HG03045 (cell line): ENCODE measurements at regions not wholly inside any gene's neighbourhood (a gene's known extent, or its start where the extent isn't known, plus 50 kb on each side); places are given as distances from the start of the nearest gene placed in this dataset.
"Not testable (repeated sequence)": the region's sequence is repeated elsewhere in the genome, so short reads cannot be mapped to it uniquely, and the experiment has no call there.

ENCODE experiments used
- ATAC-seq: cut with Tn5 transposase; IDR thresholded peaks from one replicate; pipeline ENCODE4 v1.9.1; 2021; ENCODE audit warnings: mild to moderate bottlenecking, moderate library complexity; ENCODE audit not compliant: unreplicated experiment

DNA sequence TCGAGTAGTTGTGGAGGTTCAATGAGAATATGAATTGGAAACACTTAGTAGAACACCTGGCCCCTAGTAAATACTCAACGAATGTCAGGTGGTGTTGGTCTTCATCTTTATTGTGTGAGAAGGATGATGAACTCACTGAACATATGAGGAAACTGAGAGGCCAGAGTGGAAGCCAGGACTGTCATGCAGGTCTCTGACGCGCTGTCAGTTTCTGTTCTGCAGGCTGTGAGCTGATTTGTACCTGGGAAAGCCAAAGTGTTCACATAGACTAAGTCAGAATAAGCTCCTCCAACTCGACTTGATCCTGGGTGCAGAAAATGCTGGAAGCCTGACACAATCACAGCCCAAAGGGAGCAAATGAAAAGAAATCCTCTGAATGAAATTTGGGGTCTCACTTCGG lies 222.2 kb downstream of the LY86 start:
- ATAC-seq: no peak

DNA sequence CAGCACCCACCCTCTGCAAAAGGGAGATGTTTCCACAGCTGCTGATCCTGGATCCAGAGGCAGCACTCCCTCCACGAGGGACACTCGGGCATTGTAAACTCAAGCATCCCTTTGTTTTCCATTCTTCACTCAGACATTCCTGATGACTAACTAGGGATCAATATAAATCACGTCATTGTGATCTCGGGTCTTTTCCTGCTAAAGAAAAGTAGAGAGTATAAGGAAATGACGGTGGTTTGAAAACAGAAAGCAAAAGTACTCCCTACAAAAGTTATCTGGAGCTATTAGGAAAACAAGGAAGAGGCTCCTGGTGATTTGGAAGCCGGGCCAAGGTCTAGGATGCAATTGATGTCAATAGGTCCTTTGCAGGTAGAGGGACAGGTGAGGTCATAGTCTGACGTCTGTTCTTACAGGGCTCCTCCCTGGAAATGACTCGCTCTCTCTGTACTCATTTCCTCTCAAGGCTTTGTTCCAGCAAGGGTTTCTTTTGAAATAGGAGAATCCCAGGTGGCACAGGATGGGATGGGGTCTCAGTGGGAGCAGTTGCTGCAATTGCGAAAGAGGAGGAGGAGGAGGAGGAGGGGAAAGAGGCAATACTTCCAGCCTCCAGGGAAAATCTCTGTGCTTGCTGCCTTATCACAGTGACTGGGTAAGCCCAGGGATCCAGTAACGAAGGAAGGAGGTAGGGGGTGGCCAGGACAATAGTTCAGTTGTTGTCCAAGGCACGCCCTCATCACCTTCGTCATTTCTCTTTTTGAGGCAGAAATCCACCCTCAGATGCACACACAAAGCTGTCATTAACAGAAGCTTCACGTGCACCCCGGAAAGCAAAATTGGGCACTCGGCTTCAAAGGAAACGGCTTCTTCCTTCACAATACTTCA lies 222.8 kb downstream of the LY86 start:
- no peak for ATAC-seq

DNA sequence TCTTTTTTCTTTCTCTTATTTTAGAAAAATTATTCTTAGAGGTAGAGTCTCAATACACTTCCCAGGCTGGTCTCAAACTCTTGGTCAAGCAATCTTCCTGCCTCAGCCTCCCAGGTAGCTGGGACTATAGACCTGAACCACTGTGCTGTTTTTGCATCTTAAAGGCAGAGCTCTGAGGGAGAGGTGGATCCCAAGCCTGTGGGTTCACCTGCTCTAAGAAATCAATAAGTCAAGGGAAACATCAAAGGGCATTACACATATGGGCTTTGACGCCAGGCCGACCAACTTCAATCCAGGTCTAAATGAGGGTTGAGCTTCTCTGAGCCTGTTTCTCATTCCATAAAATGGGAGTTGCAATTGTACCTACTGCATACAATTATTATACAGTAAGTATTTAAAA lies 223.9 kb downstream of the LY86 start:
- no peak for ATAC-seq

DNA sequence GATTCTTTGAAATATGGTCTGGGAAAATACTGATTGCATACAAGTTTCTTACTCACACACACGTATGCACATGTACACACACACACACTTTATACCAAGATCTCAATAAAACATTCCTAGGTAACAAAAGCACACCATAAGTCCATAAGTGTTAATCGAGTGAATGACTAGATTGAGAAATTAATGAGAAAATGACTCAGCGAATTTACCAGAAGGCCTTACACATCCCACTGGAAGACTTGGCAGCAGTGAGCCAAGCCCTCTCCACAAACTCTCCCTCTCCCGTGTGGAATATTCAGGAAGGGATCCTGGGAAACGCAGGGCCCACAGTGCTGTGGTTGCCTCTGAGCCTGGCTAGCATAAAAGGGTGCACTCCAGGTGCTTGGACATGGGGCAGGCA lies 227.2 kb downstream of the LY86 start:
- no peak for ATAC-seq

DNA sequence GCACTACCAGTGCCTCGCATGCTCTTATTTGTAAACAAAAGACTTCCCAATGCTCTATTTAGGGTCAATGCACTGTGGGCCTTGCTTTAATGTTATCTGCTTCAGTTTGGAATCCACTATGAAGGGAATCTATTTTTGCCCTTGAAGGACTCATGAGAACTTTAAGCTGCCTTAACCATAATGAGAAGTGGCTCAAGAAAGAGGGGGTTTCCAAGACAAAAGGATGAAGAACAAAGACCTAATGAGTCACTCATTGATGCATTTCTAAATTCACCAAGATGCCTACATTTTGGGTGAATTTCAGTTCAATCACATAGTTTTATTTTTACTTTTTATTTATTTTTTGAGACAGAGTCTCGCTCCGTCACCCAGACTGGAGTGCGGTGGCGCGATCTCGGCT lies 228.2 kb downstream of the LY86 start:
- ATAC-seq: no peak

DNA sequence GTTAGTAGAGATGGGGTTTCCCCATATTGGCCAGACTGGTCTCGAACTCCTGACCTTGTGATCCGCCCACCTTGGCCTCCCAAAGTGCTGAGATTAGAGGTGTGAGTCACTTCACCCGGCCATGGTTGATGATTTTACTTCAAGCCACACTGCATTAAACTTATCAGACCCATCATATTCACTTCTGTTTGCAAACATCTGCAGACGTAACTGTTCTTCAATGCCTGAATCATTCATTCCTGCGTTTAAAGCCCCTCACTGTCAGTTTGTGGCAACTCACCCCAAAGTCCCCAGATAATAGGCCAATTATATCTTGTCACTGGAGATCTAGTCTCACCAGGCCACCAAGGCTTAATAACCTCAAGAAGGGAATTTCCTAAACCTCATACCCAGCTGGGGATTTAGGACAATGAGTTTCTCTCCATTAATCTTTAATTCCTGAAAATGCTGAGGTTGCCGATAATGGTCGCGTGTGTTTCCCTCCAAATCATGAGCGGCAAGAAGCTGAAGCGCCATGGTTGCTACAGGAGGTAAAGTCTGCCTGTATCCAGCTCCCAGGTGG lies 229.6 kb downstream of the LY86 start:
- ATAC-seq: no peak

DNA sequence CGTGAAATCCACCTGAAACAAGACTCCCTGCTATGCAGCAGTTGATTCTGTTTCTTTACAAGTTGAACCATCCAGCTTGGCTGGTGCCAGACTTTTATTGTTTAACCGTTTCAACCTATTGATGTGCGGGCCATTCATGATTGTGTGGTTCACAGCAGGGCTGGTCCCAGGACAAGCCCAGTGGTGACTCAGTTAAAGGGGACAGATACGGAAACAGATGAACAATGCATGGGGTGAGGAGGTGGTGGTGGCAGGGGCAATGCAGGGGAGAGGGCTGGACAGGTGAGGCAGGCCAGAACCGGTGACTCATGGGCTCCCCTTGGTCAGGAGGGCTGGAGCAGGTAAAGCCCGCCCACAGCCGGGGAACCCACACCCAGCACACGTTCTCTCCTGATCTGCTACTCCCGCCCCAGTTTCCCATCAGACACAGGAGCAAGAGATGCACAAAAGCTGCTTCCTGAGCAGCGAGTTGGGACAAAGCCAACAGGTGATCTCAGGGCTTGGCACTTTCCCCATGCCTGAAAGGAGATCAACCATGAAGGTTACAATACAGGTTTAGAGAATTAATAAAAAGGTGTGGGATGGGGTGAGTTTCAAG lies 232.2 kb downstream of the LY86 start:
- no peak for ATAC-seq

DNA sequence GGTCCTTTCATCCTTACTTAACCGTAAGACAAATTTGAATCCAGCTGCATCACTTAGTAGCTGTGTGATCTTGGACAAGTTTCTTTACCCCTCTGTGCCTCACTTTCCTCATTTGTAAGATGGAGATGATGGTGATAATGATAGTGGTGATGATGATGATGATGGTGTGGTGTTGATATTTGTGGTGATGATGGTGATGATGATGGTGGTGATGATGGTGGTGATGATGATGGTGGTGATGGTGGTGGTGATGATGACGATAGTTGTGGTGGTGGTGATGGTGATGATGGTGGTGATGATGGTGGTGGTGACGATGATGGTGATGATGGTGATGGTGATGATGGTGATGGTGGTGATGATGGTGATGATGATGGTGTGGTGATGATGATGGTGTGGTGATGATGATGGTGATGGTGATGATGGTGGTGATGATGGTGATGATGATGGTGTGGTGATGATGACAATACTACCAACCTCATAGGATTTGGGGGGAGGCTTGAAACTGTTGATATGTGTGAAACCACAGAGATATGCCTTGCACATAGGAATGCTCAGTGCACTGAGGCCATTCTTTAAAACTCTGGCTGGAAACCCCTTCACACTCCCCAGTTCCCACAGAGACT lies 233.2 kb downstream of the LY86 start:
- no peak for ATAC-seq

DNA sequence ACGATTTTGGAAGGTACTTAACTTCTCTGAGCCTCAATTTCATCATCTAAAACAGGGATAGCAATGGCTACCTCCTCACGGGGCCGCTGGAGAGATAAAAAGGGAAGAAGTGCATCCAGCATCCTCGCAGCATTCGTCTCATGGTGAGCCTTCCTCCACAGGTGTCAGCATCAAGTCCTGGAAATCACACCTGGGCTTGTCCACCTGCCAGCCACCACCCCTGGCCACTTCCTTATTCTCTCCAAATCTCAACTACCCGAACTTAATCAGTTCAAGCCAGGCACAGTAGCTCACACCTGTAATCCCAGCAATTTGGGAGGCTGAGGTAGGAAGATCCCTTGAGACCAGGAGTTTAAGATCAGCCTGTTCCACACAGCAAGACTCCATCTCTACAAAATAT lies 234.5 kb downstream of the LY86 start:
- ATAC-seq: no peak

DNA sequence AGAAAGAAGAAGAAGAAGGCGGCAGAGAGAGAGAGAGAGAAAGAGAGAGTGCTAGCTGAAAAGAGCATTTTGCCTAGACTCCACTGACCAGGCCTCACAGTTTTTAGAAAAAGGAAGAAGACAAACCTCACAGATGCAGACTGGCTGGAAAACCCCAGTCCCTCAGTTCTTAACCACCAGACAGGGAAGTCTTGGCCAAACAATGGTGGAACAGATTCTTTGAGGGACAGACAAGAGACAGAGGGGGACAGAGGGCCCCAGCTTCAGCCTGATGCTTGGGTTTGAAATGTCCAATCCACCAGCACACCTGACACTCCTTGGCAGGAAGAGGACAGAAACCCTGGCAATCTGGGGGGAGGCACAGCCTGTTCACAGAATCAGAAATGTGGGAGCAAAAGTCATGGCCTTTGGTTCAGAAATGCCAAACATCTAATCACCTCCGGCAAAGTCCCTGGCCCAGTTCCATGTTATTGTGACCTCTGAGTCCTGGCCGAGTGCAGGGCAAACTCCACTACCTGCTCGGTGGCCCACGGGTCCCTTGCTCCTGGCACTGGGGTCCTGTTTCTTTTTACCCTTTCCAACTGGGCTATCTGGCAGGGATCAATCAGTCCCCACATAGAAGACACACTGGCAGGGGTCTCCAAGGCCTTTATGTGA lies 235.2 kb downstream of the LY86 start:
- ATAC-seq: no peak

DNA sequence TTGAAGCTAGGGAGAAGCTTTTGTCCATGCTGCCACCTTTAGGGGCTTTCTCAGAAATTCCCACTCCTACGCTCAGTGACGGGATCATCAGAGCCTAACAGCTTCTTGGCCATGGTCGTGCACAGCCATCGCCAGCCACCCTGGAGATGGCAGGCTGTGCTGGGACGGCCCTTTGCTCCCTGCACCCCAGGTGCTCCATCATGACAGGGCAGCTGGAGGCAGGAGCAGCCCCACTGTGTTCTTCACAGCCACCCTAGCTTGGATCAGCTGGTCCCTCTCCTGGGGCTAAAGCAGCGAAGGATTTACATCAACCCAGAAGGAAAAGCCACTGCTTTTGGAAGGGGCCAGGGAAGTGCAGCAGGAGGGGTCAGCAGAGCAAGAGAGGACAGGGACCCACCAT lies 235.9 kb downstream of the LY86 start:
- no peak for ATAC-seq

DNA sequence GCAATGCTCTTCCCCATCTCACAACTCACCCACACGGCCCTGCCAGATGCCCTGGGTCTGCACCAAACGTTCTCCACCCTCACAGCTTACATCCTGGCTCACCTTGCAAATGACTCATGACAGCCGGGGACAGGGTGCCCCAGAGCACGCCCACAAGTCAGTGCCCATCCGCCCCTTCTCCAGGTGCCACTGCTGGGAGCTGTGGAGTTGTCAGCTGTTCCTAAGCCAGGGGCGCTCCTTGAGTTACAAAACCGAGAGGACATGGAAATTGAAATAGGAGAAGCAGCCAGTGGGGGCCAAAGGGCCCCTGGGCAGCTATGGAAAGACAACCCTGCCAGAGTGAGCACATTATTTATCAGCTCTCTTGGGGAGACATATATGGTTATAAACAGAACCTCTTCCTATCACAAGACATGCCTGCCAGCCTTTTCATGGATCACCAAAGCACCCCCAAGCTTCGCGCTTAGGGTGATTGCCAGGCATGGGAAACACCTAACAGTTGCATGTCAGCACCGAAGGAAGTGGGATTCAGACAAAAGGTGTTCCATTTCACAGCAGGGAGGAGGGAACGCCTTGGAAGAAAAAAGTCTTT lies 236.8 kb downstream of the LY86 start:
- no peak for ATAC-seq

DNA sequence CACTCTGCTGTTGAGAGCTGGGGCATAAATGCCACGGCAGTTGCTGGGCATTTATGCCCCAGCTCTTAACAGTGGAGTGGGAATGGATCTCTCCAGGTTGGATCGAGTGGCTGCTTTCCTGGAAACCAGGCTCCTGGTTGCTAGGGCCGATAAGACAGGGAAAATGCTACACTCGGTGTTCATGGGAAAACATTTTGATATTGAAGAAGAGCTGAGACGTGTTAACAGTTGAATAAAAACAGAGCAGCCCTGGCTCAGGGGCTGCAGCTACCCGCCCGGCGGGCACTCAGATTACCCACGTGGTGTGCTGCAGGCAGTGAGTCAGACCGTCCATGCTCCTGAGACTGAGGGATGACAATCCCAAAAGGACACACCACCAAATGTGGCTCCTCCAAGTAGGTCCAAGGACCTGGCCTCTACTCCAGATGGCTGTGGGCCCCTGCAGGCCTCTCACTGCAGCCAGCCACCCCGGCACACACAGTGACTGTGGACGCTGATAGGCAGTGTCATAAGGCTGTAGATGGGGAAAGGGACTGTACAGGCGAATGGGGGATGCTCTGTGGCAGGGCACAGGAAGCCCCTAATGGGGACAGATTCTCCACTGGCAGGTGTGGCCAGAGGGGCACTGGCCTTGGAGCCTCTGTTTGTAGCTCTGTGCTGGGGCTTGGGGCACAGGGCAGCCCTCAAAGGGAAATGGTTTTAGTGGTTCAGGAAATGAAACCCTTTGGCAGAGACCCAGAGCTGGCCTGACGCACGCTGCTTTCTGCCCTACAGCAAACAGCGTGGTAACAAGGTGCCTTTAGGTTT lies 237.8 kb downstream of the LY86 start:
- ATAC-seq: peak; percentile 81

DNA sequence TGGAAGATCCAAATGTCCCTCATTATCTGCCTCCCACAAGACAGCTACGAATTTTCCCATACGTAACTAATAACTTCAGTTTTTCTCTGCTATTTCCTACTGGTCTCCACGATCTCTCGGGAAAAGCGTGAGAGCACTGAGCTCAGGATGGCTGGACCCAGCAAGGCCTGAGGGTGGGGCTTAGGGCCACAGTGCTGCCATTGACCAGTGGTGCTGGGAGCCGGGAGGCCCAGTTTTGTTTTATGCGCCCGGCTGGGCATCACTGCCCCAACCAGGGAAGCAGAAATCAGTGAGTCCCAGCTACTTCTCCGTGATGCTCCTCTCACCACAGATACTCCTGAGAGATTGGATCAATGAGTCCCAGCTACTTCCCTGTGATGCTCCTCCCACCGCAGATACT lies 238.4 kb downstream of the LY86 start:
- ATAC-seq: no peak

DNA sequence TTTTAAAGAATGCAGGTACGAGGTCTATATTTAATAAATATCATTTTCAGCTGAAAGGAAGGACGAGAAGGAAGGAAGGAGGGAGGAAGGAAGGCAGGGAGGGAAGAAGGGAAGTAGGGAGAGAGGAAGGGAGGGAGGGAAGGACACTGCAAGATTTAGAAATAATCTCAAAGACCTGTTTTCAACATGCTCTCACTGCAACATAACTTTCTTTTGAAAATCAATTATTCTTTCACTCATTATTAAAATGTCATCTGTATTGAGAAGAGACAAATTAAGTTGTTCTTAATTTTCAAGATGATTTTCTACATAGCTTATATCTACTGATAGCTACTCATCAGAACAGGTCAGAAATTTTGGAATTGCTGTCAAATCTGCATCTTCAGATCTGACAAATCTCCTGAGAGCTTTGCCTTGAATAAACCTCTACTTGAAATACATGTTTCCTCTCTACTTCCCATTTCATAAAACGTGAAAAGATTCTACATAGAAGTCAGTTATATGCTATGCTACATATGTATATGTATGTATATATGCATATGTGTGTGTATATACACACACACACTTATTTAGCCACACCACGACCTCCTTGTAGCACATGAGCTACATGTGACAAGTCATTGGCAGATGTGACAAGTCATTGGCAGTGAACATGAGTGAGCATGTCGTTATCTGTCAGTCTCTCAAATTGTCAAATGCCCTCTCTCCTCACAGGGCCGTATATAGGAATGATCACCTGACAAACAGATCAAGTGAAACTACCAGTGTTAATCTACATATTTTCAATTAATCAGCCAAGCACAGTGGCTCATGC lies 241.6 kb downstream of the LY86 start:
- ATAC-seq: no peak

DNA sequence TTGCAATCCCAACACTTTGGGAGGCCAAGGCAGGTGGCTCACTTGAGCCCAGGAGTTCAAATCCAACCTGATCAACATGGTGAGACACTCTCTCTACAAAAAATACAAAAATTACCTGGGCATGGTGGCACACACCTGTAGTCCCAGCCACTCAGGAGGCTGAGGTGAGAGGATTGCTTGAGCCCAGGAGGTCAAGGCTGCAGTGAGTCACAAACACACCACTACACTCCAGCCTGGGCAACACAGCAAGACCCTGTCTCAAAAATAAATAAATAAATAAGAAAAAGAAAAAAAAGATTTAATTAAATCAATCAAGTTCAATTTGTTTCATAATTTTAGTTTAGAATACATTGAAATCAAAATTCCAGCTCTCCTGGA lies 242.2 kb downstream of the LY86 start:
- not testable (repeated sequence) for ATAC-seq

DNA sequence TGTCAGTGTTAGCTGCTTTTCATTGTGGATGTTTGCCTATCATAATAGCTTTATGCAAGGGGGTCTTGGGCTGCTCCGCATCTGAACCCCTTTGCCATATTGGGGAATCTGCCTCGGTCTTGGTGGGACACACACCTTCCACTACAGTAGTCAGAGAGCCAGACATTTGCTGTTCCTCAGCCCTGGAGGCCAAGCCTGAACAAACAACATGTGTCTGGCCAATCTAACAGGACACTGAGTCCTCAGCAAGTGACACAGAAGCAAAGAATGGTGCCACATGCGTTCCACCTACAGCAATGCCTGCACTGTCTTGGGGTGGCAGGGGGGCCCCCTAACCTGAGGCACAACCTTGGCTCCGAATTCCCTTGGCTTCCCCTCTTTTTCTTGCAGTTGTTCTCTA lies 243.9 kb downstream of the LY86 start:
- no peak for ATAC-seq

DNA sequence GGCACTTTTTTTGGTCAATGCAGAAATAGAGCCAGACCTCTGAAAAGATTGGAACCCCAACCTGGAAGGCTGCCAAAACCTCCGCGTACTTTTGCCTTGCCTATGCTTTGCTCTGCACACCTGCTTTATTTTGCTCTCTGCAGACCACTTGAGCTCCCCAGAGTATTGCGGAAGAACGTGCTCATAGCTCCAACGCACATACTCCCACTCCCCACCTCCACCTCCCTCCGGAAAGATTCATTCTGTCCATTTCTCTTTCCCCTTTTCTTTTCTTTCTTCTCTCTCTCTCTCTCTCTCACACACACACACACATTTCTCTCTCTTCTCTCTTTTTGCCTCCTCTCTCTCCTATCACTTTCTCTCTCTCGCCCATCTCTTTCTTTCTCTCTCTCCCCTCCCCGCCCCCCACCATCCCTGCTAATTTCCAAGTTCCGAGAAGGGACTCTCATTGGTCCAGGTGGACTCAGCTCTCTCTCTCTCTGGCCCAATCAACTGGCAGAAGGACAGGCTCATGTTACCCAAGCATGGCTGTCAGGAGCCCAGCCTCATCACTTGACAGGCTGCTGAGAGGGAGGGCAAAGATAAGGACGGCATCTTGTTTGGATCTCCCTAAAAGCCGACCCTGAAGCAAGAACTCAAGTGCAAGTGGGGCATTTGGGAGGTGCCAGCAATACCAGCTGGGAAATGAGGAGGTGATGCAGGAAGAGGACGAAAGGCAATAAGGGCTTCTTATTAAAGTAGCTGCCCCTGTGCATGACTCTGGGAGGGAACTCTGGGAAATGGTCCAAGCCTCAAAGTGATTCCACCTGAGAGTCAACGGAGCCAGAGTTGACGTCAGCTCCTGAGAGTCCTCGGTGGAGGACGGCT lies 246.1 kb downstream of the LY86 start:
- ATAC-seq: no peak

DNA sequence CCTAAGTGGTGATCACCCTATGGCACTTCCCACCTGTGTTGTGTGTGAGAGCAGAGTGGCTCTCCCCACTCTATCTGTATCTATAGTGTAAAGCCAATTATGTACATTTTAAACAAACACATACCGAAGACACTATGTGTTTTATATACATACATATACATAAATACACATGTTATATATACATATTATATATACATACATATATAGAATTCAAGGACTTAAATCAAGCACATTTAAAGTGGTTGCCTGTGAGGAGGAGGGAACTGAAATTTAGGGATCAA lies 246.6 kb downstream of the LY86 start:
- no peak for ATAC-seq
